LHCN-M2 (cell line): ENCODE measurements at regions not wholly inside any gene's neighbourhood (a gene's known extent, or its start where the extent isn't known, plus 50 kb on each side); places are given as distances from the start of the nearest gene placed in this dataset.

ENCODE experiments used
- DNase-seq: peaks from one replicate; pipeline ENCODE4 v3.0.0-alpha.2; 2012; ENCODE audit warnings: low read depth

- no peak for DNase-seq
Measured at GRCh38 chr2:226217191-226217590, 582.4 kb downstream of the IRS1 start.

- no peak for DNase-seq
Measured at GRCh38 chr2:226216575-226216974, 583.0 kb downstream of the IRS1 start.

- peak; percentile 67 for DNase-seq
Measured at GRCh38 chr2:226215902-226216503, 583.6 kb downstream of the IRS1 start.

GRCh38 chr2:226213717-226214116 is 585.9 kb downstream of the IRS1 start:
- DNase-seq, result peak; percentile 94

- peak; percentile 90 for DNase-seq
Measured at GRCh38 chr2:226211439-226211838, 588.2 kb downstream of the IRS1 start.

GRCh38 chr2:226208726-226209125 is 590.9 kb downstream of the IRS1 start:
- peak; percentile 41 for DNase-seq

GRCh38 chr2:226207671-226208070 is 591.9 kb downstream of the IRS1 start:
- no peak for DNase-seq

- DNase-seq, result no peak
Measured at GRCh38 chr2:226199555-226199954, 600.1 kb downstream of the IRS1 start.

GRCh38 chr2:226198956-226199355 is 600.7 kb downstream of the IRS1 start:
- no peak for DNase-seq

- DNase-seq, result peak; percentile 98
Measured at GRCh38 chr2:226190479-226191252, 609.0 kb downstream of the IRS1 start.

GRCh38 chr2:226189061-226189460 is 610.6 kb downstream of the IRS1 start:
- no peak for DNase-seq

- DNase-seq, result peak; percentile 46
Measured at GRCh38 chr2:226187616-226188015, 612.0 kb downstream of the IRS1 start.

- DNase-seq, result peak; percentile 14
Measured at GRCh38 chr2:226187156-226187555, 612.5 kb downstream of the IRS1 start.

- peak; percentile 84 for DNase-seq
Measured at GRCh38 chr2:226185616-226186211, 613.9 kb downstream of the IRS1 start.

- peak; percentile 80 for DNase-seq
Measured at GRCh38 chr2:226184940-226185615, 614.5 kb downstream of the IRS1 start.

GRCh38 chr2:226184540-226184939 is 615.1 kb downstream of the IRS1 start:
- DNase-seq, result no peak

GRCh38 chr2:226183550-226183949 is 616.1 kb downstream of the IRS1 start:
- DNase-seq, result no peak

GRCh38 chr2:226183033-226183432 is 616.6 kb downstream of the IRS1 start:
- no peak for DNase-seq

GRCh38 chr2:226181909-226182308 is 617.7 kb downstream of the IRS1 start:
- DNase-seq, result no peak

GRCh38 chr2:226180281-226180884 is 619.2 kb downstream of the IRS1 start:
- DNase-seq, result no peak

GRCh38 chr2:226179010-226179409 is 620.6 kb downstream of the IRS1 start:
- DNase-seq, result no peak
